Stromal cell of bone marrow (primary cell): ENCODE measurements at regions not wholly inside any gene's neighbourhood (a gene's known extent, or its start where the extent isn't known, plus 50 kb on each side); places are given as distances from the start of the nearest gene placed in this dataset.
"Not testable (repeated sequence)": the region's sequence is repeated elsewhere in the genome, so short reads cannot be mapped to it uniquely, and the experiment has no call there.

Experiments used
- DNase-seq: peaks from one replicate; pipeline ENCODE4 v3.0.0-alpha.2; 2012; ENCODE audit warnings: low read depth

DNA sequence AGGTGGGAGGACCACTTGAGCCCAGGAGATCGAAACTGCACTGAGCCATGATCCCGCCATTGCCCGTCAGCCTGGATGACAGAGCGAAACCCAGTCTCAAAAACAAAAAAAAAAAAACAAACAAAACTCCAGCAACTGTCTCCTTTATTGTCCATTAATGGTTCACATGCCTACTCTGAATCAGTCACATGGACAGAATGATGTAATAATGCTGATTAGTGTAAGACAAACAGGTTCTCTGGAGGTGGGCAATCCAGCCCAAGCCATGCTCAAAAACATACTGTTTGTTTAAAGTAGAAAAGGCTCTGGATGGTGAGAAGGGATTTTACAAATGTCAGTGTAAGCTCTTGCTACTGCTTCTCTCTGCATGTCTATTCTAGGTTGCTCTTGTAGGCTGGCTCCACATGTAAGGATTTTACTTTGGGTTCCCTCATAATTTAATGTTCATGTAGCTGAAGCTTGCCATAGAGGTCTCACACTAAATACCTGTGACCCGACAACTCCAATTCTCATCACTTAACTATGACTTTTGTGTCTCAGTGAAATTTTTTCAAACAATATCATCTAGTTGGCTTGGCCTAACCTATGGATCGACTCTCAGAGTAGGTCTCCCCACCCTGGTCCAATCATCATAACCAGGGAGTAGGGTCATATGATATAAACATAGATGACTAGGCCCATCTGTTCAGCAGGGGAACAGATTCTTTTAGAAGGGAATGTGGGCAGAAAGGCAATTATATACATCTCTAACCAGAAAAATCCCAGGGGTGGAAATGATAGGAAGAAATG lies 83.9 kb upstream of the SLC39A10 start:
- DNase-seq: no peak

DNA sequence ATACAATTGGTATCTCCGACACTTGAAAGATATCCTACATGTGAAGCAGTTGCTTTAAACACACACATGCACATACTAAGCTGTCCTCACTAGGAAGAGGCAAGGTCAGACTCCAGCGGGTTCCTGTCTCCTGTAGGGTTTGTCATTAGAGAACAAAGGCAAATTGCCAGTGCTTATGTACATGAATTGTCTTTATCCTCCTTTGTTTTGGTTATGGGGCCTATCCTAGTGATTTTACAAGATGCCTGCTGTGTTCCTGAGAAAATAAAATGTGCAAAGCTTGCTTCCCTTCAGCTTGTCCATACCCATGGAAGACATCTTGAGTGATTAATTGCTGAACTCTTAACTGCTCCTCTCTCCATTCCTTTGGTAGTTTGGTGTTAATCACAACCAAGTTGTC lies 86.7 kb upstream of the SLC39A10 start:
- no peak for DNase-seq

DNA sequence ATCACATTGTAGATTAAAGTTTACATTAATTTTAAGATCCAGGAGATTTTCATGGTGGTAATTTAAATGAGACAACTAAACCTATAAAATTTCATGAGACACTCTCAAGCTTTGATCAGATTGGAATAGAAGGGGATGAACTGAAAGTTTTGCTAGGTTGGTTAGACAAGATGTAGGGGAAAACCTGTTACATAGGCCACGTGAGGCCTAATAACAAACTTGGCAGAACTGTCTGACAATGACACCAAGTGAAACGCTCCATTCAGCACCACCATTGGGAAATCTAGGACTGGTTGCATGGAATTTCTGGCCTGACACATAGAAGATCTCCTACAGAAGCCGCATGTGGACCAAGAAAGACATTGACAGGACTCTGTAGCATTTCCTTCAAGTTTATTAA lies 87.8 kb upstream of the SLC39A10 start:
- DNase-seq: no peak

DNA sequence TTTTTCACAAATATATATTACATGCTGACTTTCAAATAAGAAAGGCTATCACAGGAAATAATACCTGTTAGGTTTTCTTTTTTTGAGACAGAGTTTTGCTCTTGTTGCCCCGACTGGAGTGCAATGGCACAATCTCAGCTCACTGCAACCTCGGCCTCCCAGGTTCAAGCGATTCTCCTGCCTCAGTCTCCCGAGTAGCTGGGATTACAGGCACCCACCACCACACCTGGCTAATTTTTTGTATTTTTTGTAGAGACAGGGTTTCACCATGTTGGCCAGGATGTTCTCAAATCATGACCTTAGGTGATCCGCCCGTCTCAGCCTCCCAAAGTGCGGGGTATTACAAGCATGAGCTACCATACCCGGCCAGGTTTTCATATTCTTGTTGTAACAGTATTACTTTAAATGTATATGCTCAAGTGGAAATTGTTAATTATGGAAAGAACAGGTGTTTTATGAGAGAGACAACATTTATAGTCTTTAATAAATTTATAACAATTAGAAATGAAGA lies 92.3 kb upstream of the SLC39A10 start:
- not testable (repeated sequence) for DNase-seq

DNA sequence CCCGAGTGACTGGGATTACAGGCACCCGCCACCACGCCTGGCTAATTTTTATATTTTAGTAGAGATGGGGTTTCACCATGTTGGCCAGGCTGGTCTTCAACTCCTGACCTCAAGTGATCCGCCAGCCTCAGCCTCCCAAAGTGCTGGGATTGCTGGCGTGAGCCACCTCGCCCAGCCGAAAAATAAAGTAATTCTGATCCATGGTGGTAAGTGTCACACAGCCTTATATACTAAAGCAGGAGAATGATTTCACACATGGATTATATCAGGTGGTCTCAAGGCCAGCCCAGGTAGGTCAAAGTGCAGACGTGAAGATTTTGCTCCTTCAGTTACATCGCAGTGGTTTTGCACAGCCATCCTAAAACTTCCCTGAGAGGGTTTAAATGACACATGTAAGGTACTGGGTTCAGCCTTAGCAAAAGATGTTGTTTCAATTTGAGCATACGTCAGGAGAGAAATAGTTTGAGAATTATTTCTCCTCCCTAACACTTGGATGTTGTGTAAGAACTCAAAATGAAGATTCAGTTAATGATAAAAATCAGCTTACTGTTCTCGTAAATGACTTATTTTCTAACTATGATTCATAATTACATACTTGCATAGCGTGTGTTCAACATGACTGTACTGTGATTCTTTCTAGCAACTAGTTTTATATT lies 93.0 kb upstream of the SLC39A10 start:
- peak; percentile 69 for DNase-seq

DNA sequence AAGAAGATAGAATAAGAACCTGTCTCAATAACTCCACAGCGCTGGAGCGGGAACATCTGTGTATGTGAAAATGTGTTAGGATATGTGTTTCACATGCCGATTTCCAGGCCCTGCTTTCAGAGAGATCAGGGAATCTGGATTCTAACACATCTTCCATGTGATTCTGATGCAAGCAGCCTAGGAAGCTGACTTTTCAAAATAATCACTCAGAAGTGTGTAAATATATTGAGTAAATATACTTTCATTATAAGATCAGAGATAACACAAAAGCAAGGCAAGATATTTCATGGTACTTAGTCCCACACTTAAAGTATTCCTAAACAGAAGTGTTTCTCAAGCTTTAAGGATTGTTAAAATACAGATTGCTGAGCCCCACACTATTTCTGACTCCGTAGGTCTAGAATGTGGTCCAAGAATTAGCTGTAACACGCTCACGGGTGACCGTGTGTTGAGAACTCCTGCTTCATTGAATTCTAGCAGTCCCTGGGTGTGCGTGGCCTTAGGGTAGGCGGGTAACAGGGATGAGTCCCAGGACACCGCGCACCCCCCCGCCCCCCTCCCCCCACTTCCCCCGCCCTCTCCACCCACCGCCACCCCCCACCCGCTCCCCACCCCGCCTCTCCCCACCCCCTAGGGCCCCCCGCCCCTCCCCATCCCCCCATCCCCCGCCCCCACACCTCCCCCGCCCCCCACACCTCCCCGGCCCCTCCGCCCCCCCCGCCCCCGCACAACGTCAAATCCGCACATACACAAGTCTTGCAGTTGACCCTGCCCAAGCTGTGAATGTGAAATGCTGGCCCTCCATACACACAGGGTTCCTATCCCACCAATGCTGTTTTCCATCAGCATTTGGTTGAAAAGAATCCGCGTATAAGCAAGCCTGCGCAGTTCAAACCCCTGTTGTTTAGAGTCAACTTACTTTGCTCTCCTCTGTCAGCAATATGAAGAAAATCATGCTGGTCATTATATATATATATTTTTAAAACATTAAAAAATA lies 94.2 kb upstream of the SLC39A10 start:
- no peak for DNase-seq

DNA sequence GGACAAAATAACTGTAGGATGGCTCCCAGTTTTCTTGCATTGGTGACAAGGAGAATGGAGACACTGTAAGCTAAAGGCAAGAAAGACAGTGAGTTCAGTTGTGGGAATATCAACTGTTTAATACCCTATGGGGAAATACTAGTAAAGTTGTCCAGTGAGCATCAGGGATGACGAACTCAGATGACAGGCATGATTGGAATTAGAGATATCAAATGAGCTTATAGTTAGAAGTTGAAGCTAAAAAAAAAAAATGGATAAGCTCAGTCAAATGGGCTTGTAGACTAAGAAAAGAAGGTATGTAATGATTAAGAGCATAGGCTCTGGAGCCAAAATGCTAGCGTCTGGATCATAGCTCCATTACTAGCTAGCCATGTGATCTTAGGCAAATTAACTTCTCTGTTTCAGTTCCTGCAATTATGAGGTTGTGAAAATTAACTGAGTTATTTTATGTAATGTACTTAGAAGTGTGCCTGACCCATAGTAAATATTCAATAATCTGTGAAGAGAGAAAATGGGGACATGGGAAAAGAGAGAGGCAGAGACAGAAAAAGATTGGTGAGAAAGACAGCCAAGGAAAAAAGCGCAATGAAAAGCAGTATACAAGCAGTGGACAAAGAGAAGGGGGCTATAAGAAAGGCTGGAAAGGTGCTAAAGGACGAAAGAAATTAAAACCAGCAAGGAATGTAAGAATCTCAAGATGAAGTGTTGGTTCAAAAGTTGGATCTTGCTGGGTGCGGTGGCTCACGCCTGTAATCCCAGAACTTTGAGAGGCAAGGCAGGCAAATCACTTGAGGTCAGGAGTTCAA lies 95.7 kb upstream of the SLC39A10 start:
- DNase-seq: peak; percentile 76

DNA sequence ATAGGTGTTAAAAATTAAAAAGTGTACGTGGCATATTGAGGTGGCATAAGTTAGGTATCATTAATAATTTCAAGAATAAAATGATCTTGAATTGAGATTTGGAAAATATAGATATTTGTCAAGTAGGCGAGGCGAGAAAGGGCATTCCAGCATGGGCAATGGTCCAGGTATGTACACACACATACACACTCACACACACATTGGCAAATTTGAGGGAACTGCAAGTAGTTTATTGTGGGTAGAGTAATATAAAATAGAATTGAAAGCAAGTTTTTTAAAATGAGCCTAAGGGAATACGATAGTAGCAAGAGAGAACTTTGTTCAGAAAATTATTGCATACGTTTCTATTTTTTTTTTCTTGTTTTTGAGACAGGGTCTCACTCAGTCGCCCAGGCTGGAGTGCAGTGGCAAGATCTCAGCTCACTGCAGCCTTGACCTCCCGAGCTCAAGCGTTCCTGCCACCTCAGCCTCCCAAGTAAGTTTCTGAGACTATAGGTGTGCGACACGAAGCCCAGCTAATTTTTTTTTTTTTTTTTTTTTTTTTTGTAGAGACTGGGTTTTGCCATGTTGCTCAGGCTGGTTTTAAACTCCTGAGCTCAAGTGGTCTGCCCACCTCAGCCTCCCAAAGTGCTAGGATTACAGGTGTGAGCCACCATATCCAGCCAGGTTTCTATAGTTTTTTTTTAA lies 96.7 kb upstream of the SLC39A10 start:
- DNase-seq: no peak

DNA sequence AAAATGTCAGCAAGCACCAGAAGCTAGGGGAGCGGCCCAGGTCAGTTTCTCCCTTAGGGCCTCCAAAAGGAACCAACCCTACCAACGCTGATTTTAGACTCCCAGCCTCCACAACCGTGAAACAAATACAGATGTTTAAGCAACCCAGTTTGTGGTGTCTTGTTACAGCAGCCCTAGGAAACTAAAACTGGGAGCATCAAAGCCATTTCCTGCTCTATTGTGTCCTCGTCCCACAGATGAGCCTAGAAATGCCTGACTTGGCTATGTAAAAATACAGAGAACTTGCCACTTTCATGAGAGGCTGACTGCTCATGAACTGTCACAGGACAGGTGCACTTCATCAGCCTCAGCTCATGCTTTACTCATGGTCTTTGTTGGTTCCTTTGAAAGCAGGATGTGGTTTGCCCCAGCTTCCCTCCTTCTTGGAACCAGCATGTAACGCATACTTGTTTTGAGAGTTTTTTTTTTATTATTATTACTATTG lies 97.6 kb upstream of the SLC39A10 start:
- DNase-seq: peak; percentile 41

DNA sequence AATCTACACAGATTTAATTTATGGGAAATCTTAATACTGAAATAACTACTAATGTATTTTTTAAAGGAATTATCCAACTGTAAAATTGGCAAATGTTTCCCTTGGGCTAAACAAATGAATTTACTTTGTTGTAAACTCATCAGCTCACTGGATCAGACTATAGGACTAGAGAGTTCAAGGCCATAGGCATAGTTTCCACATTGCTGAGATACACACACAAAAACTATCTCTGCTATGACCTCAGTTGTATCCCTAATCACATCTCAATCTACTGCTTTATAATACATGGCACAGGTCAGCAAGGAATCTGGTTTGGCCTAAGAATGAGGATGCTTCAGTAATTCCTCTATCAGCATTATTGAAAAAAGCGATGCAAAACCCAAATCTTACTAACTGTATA lies 101.1 kb upstream of the SLC39A10 start:
- DNase-seq: no peak

DNA sequence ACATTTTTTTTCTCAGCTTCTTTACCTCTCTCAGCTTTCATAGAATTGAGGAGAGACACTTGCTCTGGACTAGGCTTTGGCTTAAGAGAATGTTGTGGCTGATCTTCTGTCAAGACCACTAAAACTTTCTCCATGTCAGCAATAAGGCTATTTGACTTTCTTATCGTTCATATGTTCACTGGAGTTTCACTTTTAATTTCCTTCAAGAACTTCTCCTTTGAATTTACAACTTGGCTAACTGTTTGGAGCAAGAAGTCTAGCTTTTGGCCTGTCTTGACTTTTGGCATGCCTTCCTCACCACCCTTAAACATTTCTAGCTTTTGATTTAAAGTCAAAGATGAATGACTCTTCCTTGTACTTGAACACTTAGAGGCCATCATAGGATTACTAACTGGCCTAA lies 104.4 kb upstream of the SLC39A10 start:
- no peak for DNase-seq

DNA sequence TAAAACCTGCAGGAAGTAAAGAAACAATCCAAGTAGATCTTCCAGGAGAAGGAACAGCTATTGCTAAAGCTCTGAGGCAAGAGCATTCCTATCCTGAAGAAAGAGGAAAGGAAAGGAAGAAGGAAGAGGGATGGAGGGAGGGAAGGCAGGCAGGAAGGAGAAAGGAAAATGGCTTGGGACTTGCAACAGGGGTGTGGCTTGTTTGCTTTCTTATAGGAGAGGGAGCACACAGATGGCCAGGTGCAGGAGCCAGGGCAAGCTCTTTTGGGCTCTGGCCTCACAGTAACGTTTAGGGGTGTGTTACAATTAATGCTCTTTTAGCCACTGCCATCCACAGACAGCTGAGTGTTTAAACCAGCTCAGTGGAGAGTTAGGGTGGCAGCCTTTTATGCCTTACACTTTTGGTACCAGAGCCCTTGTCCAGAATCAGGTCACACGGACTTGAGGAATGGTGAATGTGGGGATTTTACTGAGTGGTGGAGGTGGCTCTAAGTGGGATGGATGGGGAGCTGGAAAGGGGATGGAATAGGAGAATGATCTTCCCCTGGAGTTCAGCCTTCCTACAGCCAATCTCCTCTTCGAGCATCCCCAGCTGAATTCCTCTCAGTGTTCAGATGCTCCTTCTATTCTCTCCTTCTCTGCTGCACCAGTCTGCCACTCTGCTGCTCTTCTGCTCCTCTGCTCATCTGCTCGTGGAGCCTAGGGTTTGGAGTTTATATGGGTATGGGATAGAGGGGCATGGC lies 108.7 kb upstream of the SLC39A10 start:
- no peak for DNase-seq

DNA sequence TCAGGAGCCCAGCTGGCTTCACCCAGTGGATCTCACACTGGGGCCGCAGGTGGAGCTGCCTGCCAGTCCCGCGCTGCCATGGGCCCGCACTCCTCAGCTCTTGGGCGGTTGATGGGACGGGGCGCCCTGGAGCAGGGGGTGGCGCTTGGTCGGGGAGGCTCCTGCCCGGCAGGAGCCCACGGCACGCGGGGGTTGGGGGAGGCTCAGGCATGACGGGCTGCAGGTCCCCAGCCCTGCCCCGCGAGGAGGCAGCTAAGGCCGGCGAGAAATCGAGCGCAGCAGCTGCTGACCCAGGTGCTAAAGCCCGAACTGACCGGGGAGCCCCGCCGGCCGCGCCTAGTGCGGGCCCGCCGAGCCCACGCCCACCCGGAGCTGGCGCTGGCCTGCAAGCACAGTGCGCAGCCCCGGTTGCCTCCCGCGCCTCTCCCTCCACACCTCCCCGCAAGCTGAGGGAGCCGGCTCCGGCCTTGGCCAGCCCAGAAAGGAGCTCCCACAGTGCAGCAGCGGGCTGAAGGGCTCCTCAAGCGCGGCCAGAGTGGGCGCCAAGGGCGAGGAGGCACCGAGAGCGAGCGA lies 109.7 kb upstream of the SLC39A10 start:
- DNase-seq: not testable (repeated sequence)

DNA sequence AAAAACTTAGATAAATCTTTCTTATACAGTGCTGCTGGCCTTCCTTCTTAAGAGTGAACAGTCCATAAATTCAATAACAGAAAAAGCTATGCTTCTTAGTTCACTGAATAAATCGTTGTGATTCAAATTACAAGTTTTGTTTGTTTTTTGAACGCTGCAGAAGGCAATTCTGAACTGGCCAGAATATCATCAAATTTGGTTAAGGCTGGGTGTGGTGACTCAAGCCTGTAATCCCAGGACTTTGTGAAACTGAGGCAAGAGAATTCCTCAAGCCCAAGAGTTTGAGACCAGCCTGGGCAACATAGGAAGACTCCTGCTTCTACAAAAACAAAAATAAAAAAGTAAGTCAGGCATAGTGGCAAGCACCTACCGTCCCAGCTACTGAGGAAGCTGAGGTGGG lies 111.2 kb upstream of the SLC39A10 start:
- no peak for DNase-seq

DNA sequence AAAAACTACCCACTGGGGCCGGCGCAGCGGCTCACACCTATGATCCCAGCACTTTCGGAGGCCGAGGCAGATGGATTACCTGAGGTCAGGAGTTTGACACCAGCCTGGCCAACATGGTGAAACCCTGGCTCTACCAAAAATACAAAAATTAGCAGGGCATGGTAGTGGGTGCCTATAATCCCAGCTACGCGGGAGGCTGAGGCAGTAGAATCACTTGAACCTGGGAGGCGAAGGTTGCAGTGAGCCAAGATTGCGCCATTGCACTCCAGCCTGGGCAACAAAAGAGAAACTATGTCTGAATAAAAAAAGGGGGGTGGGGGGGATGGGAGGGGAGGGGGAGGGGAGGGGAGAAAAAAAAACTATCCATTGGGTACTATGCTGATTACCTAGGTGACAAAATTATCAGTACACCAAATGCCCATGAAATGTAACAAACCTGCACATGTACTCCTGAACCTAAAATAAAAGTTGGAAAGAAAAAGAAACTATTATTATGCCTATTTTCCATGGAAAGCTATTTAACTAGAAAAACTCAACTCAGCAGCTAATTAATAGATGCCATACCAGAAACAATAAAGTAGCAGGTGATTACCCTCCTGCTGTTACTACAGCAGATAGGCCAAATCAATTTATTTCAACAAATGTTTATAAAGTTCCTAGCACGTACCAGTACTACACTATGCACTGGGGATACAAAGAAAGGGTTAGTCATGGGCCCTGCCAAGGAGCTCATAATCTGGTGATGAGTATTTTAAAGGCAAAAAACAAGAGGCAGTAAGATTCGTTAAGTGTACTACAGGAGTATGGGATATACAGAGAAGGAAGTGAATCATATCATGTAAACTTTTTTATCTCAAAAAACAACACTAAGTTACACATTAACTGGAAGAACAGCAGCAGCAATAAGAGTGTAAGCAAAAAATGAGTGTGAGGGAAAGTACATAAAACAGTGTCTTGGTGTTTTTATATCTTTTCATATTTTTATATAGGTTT lies 112.8 kb upstream of the SLC39A10 start:
- DNase-seq: peak; percentile 41

DNA sequence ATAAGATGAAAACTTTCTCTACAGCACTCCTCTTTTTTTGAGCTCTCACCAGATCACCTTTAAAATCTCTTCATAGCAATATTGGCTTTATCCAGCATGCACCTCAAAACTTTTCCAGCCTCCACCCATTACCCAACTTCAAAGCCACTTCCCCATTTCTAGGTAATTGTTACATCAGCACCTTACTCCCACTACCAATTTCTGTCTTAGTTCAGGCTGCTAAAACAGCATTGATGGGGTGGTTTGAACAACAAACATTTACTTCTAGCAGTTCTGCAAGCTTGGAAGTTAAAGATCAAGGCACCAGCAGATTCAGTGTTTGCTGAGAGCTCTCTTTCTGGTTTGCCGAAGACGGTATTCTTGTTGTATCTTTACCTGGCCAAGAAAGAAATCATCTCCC lies 114.0 kb upstream of the SLC39A10 start:
- DNase-seq: no peak

DNA sequence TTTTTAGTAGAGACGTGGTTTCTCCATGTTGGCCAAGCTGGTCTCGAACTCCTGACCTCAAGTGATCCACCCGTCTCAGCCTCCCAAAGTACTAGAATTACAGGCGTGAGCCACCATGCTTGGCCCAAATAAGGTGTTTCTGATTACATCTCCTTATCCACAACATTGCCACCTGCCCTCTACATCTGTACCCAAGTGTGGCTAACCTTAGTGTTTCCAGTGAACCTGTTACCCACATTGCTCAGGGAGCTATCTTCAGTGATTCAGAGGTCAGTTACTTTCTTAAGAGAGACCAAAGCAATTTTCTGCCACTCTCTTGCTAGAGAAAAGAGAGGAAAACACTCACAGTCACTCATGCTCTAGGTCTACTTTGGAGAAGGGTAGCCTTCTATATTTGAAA lies 115.0 kb upstream of the SLC39A10 start:
- no peak for DNase-seq

DNA sequence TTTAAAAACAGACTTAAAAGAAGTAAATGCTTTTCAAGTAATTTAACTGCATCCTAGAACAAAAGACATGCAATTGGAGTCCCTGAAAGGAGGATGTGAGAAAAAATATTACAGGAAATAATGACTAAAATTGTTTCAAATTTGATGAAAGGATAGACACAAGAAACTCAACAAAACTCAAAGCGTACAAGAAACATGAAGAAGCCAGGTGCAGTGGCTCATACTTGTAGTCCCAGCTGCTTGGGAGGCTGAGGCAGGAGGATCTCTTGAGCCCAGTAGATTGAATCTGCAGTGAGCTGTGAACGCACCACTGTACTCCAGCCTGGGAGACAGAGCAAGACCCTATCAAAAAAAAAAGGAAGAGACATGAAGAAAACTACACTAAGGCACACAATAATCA lies 118.1 kb upstream of the SLC39A10 start:
- no peak for DNase-seq
